Tibial nerve (tissue), 4 donors: ENCODE measurements at regions not wholly inside any gene's neighbourhood (a gene's known extent, or its start where the extent isn't known, plus 50 kb on each side); places are given as distances from the start of the nearest gene placed in this dataset.
"Not testable (repeated sequence)": the region's sequence is repeated elsewhere in the genome, so short reads cannot be mapped to it uniquely, and the experiment has no call there.

ENCODE experiments used
- DNase-seq, 2 donors: peaks; one replicate each; pipeline ENCODE4 v3.0.0-alpha.2; 2019; ENCODE audit warnings: low spot score in 2 of 2
- H3K27ac ChIP-seq, 4 donors: fragments of 200-600 bp; sonication (generic) in 3 of 4; one replicate each; pipeline ENCODE4 v1.5.1; 2017 to 2019; ENCODE audit warnings: mild to moderate bottlenecking in 1 of 4
- H3K27me3 ChIP-seq, 2 donors: fragments of 200-600 bp; sonication (generic) in 1 of 2; one replicate each; pipeline versions ENCODE4 v1.5.1 to v1.6.0; 2017 to 2019
- H3K36me3 ChIP-seq, 3 donors: fragments of 200-600 bp; sonication (generic); one replicate each; pipeline ENCODE4 v1.5.1; 2018 to 2019
- H3K4me1 ChIP-seq, 4 donors: fragments of 200-600 bp; sonication (generic) in 3 of 4; one replicate each; pipeline ENCODE4 v1.5.1; 2017 to 2019
- H3K4me3 ChIP-seq, 4 donors: fragments of 200-600 bp; sonication (generic) in 3 of 4; one replicate each; pipeline ENCODE4 v1.5.1; 2017 to 2019; ENCODE audit warnings: mild to moderate bottlenecking in 1 of 4, moderate library complexity in 1 of 4
- H3K9me3 ChIP-seq, 4 donors: fragments of 200-600 bp; sonication (generic) in 3 of 4; one replicate each; pipeline ENCODE4 v1.5.1; 2017 to 2019
- EP300 ChIP-seq, 2 donors: sonication (generic); formaldehyde crosslinking; IDR thresholded peaks; one replicate each; pipeline ENCODE4 v1.6.1; 2017; ENCODE audit warnings: antibody characterized with exemption in 2 of 2, mild to moderate bottlenecking in 1 of 2
- POLR2A ChIP-seq, 2 donors: fragments of 450-650 bp; IDR thresholded peaks; one replicate each; pipeline ENCODE4 v1.6.1; 2017; ENCODE audit warnings: antibody characterized with exemption in 2 of 2, mild to moderate bottlenecking in 2 of 2, moderate library complexity in 2 of 2
- WGBS, 2 donors: methylation state at CpG; one replicate each; pipeline ENCODE4 v1.1.5; 2018; 5-methylcytosine and 5-hydroxymethylcytosine counted together
- TF ChIP-seq, protein P1 (sequence below), 5 experiments: fragments of 200-600 bp in 3 of 5; fragments of 450-650 bp in 2 of 5; sonication (generic) in 3 of 5; IDR thresholded peaks; one replicate each; pipeline ENCODE4 v1.5.1; 2016 to 2019; ENCODE audit warnings: antibody characterized with exemption in 5 of 5, mild to moderate bottlenecking in 3 of 5, moderate library complexity in 2 of 5

DNA sequence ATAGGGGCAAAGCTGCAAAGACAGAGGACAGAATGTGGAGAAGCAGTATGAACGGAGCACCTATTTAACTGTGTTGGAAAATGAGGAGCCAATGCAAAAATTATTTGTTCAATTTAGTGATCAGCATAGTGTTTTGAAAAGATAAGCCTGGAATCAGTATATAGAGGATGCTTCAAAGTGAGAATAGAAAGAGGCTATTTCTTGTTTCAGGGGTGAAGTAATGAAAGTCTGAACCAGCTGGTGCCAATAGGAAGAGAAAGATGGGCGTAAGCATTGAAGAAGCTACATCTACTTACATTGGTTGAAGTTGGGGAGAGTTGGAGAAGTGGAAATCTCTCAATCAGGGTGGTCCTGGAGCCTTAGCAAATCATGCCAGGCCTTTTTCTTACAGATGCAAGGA, 77.3 kb upstream of the SLC38A4 start:
- Histone ChIP-seq H3K4me3 (no peak overlapping the region), H3K4me1 (no peaks in the 10 kb centered on the region), H3K36me3 (no peaks in the 10 kb centered on the region), H3K9me3 (no peaks in the 10 kb centered on the region), H3K27me3 (no peaks in the 10 kb centered on the region), H3K27ac (no peak overlapping the region)
- TF ChIP-seq, protein P1, sequence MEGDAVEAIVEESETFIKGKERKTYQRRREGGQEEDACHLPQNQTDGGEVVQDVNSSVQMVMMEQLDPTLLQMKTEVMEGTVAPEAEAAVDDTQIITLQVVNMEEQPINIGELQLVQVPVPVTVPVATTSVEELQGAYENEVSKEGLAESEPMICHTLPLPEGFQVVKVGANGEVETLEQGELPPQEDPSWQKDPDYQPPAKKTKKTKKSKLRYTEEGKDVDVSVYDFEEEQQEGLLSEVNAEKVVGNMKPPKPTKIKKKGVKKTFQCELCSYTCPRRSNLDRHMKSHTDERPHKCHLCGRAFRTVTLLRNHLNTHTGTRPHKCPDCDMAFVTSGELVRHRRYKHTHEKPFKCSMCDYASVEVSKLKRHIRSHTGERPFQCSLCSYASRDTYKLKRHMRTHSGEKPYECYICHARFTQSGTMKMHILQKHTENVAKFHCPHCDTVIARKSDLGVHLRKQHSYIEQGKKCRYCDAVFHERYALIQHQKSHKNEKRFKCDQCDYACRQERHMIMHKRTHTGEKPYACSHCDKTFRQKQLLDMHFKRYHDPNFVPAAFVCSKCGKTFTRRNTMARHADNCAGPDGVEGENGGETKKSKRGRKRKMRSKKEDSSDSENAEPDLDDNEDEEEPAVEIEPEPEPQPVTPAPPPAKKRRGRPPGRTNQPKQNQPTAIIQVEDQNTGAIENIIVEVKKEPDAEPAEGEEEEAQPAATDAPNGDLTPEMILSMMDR (IDR thresholded peaks at IDR 0.05) = no peak
- TF ChIP-seq EP300 (IDR thresholded peaks at IDR 0.05) = no peak
- TF ChIP-seq POLR2A (IDR thresholded peaks at IDR 0.05) = no peak
- no peak for DNase-seq
- WGBS, 2 donors = 88 to 93% methylated on average over 2 of the region's 2 CpGs

GRCh38 chr12:46904406-46905238, 78.8 kb upstream of the SLC38A4 start:
- no peak for TF ChIP-seq POLR2A (IDR thresholded peaks at IDR 0.05)
- no peak for TF ChIP-seq EP300 (IDR thresholded peaks at IDR 0.05)
- TF ChIP-seq, protein P1 (IDR thresholded peaks at IDR 0.05) = no peak
- Histone ChIP-seq H3K27ac (no peak overlapping the region), H3K4me1 (no peaks in the 10 kb centered on the region), H3K9me3 (peaks cover 0 to 4% (median 0%) of the 10 kb centered on the region in 4 donors), H3K27me3 (no peaks in the 10 kb centered on the region), H3K4me3 (no peak overlapping the region), H3K36me3 (no peaks in the 10 kb centered on the region)
- 62 to 73% methylated on average over 12 of the region's 12 CpGs for WGBS, 2 donors
- DNase-seq = no peak

DNA sequence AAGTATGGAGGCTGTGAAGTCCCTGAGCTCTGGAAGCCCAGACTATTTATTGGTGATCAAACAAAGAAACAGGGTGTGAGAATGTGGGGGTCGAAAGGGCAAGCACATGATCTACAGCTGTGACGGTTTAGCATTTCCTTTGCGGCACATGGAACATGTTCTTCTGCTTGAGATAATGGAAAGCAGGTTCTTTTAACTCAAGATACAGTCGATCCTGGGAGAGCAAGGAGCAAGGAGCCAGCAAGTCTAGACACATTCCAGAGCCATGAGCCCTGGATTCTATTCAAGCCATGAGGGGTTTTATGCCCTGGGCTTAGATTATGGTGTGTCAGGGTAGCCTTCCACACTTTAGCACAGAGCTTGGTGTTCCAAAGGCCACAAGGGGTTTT, 79.4 kb upstream of the SLC38A4 start:
- H3K27ac ChIP-seq, H3K4me1 ChIP-seq, H3K4me3 ChIP-seq, DNase-seq, H3K27me3 ChIP-seq, H3K36me3 ChIP-seq: not testable (repeated sequence)
- H3K9me3 ChIP-seq = peaks cover 0 to 10% (median 0%) of the 10 kb centered on the region in 4 donors
- 46 to 51% methylated on average over 4 of the region's 4 CpGs for WGBS, 2 donors

DNA sequence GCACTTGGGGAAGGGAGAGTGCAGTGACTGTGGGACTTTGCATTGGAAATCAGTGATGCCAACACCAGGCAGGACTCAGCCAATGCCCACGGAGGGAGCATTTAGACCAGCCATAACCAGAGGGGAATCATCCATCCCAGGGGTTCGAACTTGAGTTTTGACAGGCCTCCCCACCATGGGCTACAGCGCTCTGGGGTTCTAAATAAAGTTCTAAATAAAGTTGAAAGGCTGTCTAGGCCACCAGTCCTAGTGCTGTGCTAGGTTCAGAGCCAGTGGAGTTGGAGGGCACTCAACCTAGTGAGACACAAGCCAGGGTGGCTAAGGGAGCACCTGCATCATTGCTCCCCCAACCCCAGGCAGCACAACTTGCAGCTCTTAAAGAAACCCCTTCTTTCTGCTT, 82.0 kb upstream of the SLC38A4 start:
- TF ChIP-seq POLR2A (IDR thresholded peaks at IDR 0.05) (no peak), EP300 (IDR thresholded peaks at IDR 0.05) (no peak)
- TF ChIP-seq, protein P1 (IDR thresholded peaks at IDR 0.05) = no peak
- DNase-seq = no peak
- H3K27me3 ChIP-seq = no peaks in the 10 kb centered on the region
- no peak overlapping the region for H3K4me3 ChIP-seq
- 90 to 93% methylated on average over 3 of the region's 3 CpGs for WGBS, 2 donors
- no peak overlapping the region for H3K27ac ChIP-seq
- no peaks in the 10 kb centered on the region for H3K36me3 ChIP-seq
- no peaks in the 10 kb centered on the region for H3K4me1 ChIP-seq
- H3K9me3 ChIP-seq = peaks cover 0 to 25% (median 7%) of the 10 kb centered on the region in 4 donors

- Histone ChIP-seq H3K9me3 (peaks cover 0 to 30% (median 10%) of the 10 kb centered on the region in 4 donors), H3K27ac (no peak overlapping the region), H3K36me3 (no peaks in the 10 kb centered on the region), H3K4me1 (no peaks in the 10 kb centered on the region), H3K4me3 (no peak overlapping the region), H3K27me3 (no peaks in the 10 kb centered on the region)
- 83 to 87% methylated on average over 2 of the region's 2 CpGs for WGBS, 2 donors
- DNase-seq = no peak
- TF ChIP-seq EP300 (IDR thresholded peaks at IDR 0.05) (no peak), POLR2A (IDR thresholded peaks at IDR 0.05) (no peak)
- TF ChIP-seq, protein P1 (IDR thresholded peaks at IDR 0.05) = no peak
Observed at GRCh38 chr12:46908236-46908935, 82.6 kb upstream of the SLC38A4 start.
